GM12875 (cell line): ENCODE measurements at regions not wholly inside any gene's neighbourhood (a gene's known extent, or its start where the extent isn't known, plus 50 kb on each side); places are given as distances from the start of the nearest gene placed in this dataset.
"Not testable (repeated sequence)": the region's sequence is repeated elsewhere in the genome, so short reads cannot be mapped to it uniquely, and the experiment has no call there.

ENCODE experiments used
- H3K4me3 ChIP-seq: one replicate; pipeline ENCODE4 v1.5.1; 2011; ENCODE audit warnings: low read depth, low read length, control low read depth
- TF ChIP-seq, protein P1 (sequence below): IDR thresholded peaks from 2 replicates; pipeline ENCODE4 v1.5.1; 2011; ENCODE audit warnings: low read depth, mild to moderate bottlenecking, control low read depth, inconsistent platforms, low read length, moderate library complexity, borderline replicate concordance; ENCODE audit not compliant: insufficient read depth

DNA sequence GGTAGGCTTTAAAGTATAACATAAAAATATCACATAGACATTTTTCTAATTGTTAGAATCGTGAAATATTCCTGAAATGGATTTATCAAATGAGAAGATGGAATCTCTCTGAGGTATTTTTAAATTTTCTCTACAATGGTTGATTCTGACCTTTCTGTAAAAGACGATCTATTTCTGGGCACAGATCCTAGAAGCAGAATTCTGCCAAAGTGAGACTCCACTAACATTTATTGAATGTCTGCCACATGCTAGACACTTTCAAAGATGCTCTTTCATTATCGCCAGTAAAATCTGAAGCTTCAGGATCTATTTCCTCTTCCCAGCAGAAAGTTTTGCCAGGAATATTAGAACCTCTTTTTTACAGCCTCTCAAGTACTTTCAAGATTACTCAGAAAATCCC lies 64.1 kb upstream of the TMEM45B start:
- TF ChIP-seq, protein P1, sequence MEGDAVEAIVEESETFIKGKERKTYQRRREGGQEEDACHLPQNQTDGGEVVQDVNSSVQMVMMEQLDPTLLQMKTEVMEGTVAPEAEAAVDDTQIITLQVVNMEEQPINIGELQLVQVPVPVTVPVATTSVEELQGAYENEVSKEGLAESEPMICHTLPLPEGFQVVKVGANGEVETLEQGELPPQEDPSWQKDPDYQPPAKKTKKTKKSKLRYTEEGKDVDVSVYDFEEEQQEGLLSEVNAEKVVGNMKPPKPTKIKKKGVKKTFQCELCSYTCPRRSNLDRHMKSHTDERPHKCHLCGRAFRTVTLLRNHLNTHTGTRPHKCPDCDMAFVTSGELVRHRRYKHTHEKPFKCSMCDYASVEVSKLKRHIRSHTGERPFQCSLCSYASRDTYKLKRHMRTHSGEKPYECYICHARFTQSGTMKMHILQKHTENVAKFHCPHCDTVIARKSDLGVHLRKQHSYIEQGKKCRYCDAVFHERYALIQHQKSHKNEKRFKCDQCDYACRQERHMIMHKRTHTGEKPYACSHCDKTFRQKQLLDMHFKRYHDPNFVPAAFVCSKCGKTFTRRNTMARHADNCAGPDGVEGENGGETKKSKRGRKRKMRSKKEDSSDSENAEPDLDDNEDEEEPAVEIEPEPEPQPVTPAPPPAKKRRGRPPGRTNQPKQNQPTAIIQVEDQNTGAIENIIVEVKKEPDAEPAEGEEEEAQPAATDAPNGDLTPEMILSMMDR: no peak
- H3K4me3 ChIP-seq: no peak overlapping the region

DNA sequence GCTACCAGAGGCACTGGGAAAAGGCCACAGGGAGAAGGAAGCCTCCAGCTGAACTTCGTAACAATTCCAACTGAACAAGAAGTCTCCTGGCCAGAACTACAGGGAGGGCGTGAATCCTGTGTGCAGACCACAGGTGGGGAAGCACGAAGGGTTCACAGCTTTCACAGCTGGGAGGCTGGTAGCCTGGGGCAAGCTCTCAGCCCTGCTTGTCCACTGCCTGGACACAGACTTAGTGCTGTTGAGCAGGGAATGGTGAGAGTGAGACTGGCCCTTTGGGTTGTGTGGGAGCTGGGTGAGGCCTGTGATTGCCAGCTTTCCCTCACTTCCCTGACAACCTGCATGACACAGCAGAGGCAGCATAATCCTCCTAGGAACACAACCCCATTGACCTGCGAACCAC lies 52.1 kb upstream of the TMEM45B start:
- not testable (repeated sequence) for H3K4me3 ChIP-seq

DNA sequence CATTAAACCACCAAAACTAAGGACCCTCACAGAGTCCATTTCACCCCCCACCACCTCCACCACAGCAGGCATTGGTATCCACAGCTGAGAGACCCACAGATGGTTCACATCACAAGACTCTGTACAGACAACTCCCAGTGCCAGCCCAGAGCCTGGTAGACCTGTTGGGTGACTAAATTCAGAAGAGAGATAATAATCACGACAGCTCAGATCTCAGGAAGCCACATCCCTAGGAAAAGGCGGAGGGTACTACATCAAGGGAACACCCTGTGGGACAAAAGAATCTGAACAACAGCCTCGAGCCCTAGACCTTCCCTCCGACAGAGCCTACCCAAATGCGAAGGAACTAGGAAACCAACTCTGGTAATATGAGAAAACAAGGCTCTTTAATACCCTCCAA lies 51.4 kb upstream of the TMEM45B start:
- H3K4me3 ChIP-seq: not testable (repeated sequence)
